A549 (cell line): ENCODE measurements at regions not wholly inside any gene's neighbourhood (a gene's known extent, or its start where the extent isn't known, plus 50 kb on each side); places are given as distances from the start of the nearest gene placed in this dataset.

ENCODE experiments used
- ATAC-seq, 2 experiments: fragments of 200-7000 bp in 1 of 2; fragments of >200 bp in 1 of 2; cut with Nextera tagmentation in 1 of 2; cut with Tn5 transposase in 1 of 2; 3 replicates each; pipeline versions ENCODE4 v1.8.0 to v1.9.1; 2018 to 2020; ENCODE audit warnings: mild to moderate bottlenecking in 1 of 2, moderate library complexity in 1 of 2
- CTCF ChIA-PET: fragments of 300-600 bp; sonication (Branson Sonifier 250); formaldehyde crosslinking; extraction: SDS; loops from one replicate; lab custom pipeline; 2021; ENCODE audit warnings: antibody characterized with exemption, inconsistent platforms; lab: Yijun Ruan, JAX
- POLR2A ChIA-PET: fragments of 350-600 bp; formaldehyde crosslinking; extraction: SDS; loops from one replicate; lab custom pipeline; 2021; ENCODE audit warnings: antibody characterized with exemption, inconsistent platforms; lab: Yijun Ruan, JAX
- DNase-seq, 2 experiments: peaks; one replicate each; pipeline versions ENCODE4 v3.0.0 to v3.0.0-alpha.2; 2011 to 2016; ENCODE audit warnings: low read depth in 1 of 2, low spot score in 1 of 2
- FAIRE-seq: peaks from 2 replicates; lab custom pipeline; 2011; peaks lifted over from hg19 to GRCh38; lab: Jason Lieb, UNC
- H3K27ac ChIP-seq, 2 experiments: fragments of >200 bp; sonication (Bioruptor Twin); formaldehyde crosslinking; 3 replicates each; pipeline ENCODE4 v1.5.1; 2016 to 2017
- H3K4me1 ChIP-seq: fragments of >200 bp; sonication (Bioruptor Twin); formaldehyde crosslinking; 3 replicates; pipeline ENCODE4 v1.6.1; 2016
- H3K4me2 ChIP-seq: fragments of >200 bp; sonication (Bioruptor Twin); formaldehyde crosslinking; 3 replicates; pipeline ENCODE4 v1.6.1; 2016
- H3K4me3 ChIP-seq: fragments of >200 bp; sonication (Bioruptor Twin); formaldehyde crosslinking; 3 replicates; pipeline ENCODE4 v1.5.1; 2016
- H3K9me3 ChIP-seq: fragments of >200 bp; sonication (Bioruptor Twin); formaldehyde crosslinking; 3 replicates; pipeline ENCODE4 v1.6.1; 2016
- BHLHE40 ChIP-seq: IDR thresholded peaks from 2 replicates; pipeline ENCODE4 v1.6.1; 2012; ENCODE audit warnings: low read depth, low read length, inconsistent platforms
- CEBPB ChIP-seq, 2 experiments: fragments of >200 bp in 1 of 2; sonication (Bioruptor Twin) in 1 of 2; formaldehyde crosslinking in 1 of 2; IDR thresholded peaks; 2 replicates each; pipeline ENCODE4 v1.6.1; 2012 to 2016
- CHD4 ChIP-seq: fragments of 200-600 bp; sonication (generic); IDR thresholded peaks from 2 replicates; pipeline ENCODE4 v1.6.1; 2016; ENCODE audit warnings: antibody characterized with exemption, mild to moderate bottlenecking, borderline replicate concordance
- CTCF ChIP-seq: fragments of >200 bp; sonication (Bioruptor Twin); formaldehyde crosslinking; IDR thresholded peaks from 3 replicates; pipeline ENCODE4 v1.5.1; 2016
- EHF ChIP-seq: fragments of 250-450 bp; sonication (Bioruptor Pico); IDR thresholded peaks from 2 replicates; pipeline ENCODE4 v1.5.0; 2020; ENCODE audit warnings: mild to moderate bottlenecking
- ELK1 ChIP-seq: fragments of 150-350 bp; IDR thresholded peaks from 2 replicates; pipeline ENCODE4 v1.6.1; 2014; ENCODE audit warnings: low read depth, mild to moderate bottlenecking, low read length
- EP300 ChIP-seq, 2 experiments: fragments of >200 bp; sonication (Bioruptor Twin); formaldehyde crosslinking; IDR thresholded peaks; 2 replicates in 1 of 2; 3 replicates in 1 of 2; pipeline ENCODE4 v1.6.1; 2016 to 2017
- FOSL2 ChIP-seq, 2 experiments: fragments of 450-650 bp in 1 of 2; fragments of >200 bp in 1 of 2; sonication (Bioruptor Twin) in 1 of 2; formaldehyde crosslinking; IDR thresholded peaks; 2 replicates each; pipeline versions ENCODE4 v1.5.0 to v1.6.1; 2016 to 2020; ENCODE audit warnings: mild to moderate bottlenecking in 1 of 2, moderate library complexity in 1 of 2
- FOXS1 ChIP-seq: fragments of 250-450 bp; sonication (Bioruptor Pico); IDR thresholded peaks from 2 replicates; pipeline ENCODE4 v1.5.0; 2020; ENCODE audit warnings: mild to moderate bottlenecking, moderate library complexity
- HDAC2 ChIP-seq: fragments of 200-600 bp; sonication (generic); IDR thresholded peaks from 2 replicates; pipeline ENCODE4 v1.6.1; 2016
- HMGXB4 ChIP-seq: fragments of 250-450 bp; sonication (Bioruptor Pico); IDR thresholded peaks from 2 replicates; pipeline ENCODE4 v1.5.0; 2021; ENCODE audit warnings: mild to moderate bottlenecking, moderate library complexity, borderline replicate concordance
- HOXA7 ChIP-seq: fragments of 250-450 bp; sonication (Bioruptor Pico); IDR thresholded peaks from 2 replicates; pipeline ENCODE4 v1.5.0; 2020; ENCODE audit warnings: mild to moderate bottlenecking, moderate library complexity
- HOXB13 ChIP-seq: fragments of 250-450 bp; sonication (Bioruptor Pico); IDR thresholded peaks from 2 replicates; pipeline ENCODE4 v1.5.0; 2020; ENCODE audit warnings: low read depth, mild to moderate bottlenecking, moderate library complexity
- HOXB5 ChIP-seq: fragments of 250-450 bp; sonication (Bioruptor Pico); IDR thresholded peaks from 2 replicates; pipeline ENCODE4 v1.5.0; 2020; ENCODE audit warnings: mild to moderate bottlenecking, moderate library complexity
- JUN ChIP-seq, 2 experiments: fragments of >200 bp; sonication (Bioruptor Twin); formaldehyde crosslinking; IDR thresholded peaks; 2 replicates in 1 of 2; 3 replicates in 1 of 2; pipeline ENCODE4 v1.6.1; 2016 to 2017
- KDM5A ChIP-seq: fragments of 200-600 bp; sonication (generic); IDR thresholded peaks from 2 replicates; pipeline ENCODE4 v1.6.1; 2016; ENCODE audit warnings: antibody characterized with exemption, mild to moderate bottlenecking
- MAFK ChIP-seq: fragments of 450-650 bp; IDR thresholded peaks from 2 replicates; pipeline ENCODE4 v1.6.1; 2014; ENCODE audit not compliant: partially characterized antibody
- MYC ChIP-seq: IDR thresholded peaks from 2 replicates; pipeline ENCODE4 v1.6.1; 2012; ENCODE audit warnings: mild to moderate bottlenecking, inconsistent platforms, low read length, improper control_type of control experiment, borderline replicate concordance
- NFE2L2 ChIP-seq: fragments of 150-350 bp; conservative IDR thresholded peaks from 2 replicates; pipeline ENCODE4 v1.6.1; 2014; ENCODE audit warnings: low read length
- NPAS2 ChIP-seq: fragments of 250-450 bp; sonication (Bioruptor Pico); IDR thresholded peaks from 2 replicates; pipeline ENCODE4 v1.8.0; 2022; ENCODE audit warnings: mild to moderate bottlenecking, moderate library complexity, borderline replicate concordance
- PHF8 ChIP-seq: fragments of 200-600 bp; sonication (generic); IDR thresholded peaks from 2 replicates; pipeline ENCODE4 v1.6.1; 2016; ENCODE audit warnings: low read depth, mild to moderate bottlenecking, antibody characterized with exemption, moderate library complexity, borderline replicate concordance
- POLR2A ChIP-seq: IDR thresholded peaks from 2 replicates; pipeline ENCODE4 v1.6.1; 2012; ENCODE audit warnings: mild to moderate bottlenecking, low read length
- POLR2AphosphoS2 ChIP-seq: conservative IDR thresholded peaks from 2 replicates; pipeline ENCODE4 v1.6.1; 2012; ENCODE audit warnings: low read length, improper control_type of control experiment, inconsistent platforms
- RFX5 ChIP-seq: fragments of 450-650 bp; IDR thresholded peaks from 2 replicates; pipeline ENCODE4 v1.7.1; 2014; ENCODE audit warnings: antibody characterized with exemption, mild to moderate bottlenecking, moderate library complexity
- TFCP2L1 ChIP-seq: fragments of 250-450 bp; sonication (Bioruptor Pico); IDR thresholded peaks from 2 replicates; pipeline ENCODE4 v1.5.0; 2021; ENCODE audit warnings: mild to moderate bottlenecking
- TP53 ChIP-seq: fragments of 250-450 bp; sonication (Bioruptor Pico); IDR thresholded peaks from 2 replicates; pipeline ENCODE4 v1.5.0; 2021; ENCODE audit warnings: mild to moderate bottlenecking, moderate library complexity
- USF2 ChIP-seq: fragments of 450-650 bp; IDR thresholded peaks from 2 replicates; pipeline ENCODE4 v1.6.1; 2014; ENCODE audit warnings: antibody characterized with exemption
- ZSCAN20 ChIP-seq: fragments of 250-450 bp; sonication (Bioruptor Pico); IDR thresholded peaks from 2 replicates; pipeline ENCODE4 v1.8.0; 2022; ENCODE audit warnings: mild to moderate bottlenecking, moderate library complexity
- WGBS: methylation state at CpG from one replicate; pipeline ENCODE4 v1.1.6; 2017; ENCODE audit errors: missing lambda C conversion rate; 5-methylcytosine and 5-hydroxymethylcytosine counted together

- ChIA-PET CTCF (no interaction called here), POLR2A (no interaction called here)
- no peak overlapping the region for H3K4me3 ChIP-seq
- H3K4me2 ChIP-seq = no peak overlapping the region
- WGBS = 72% methylated on average over 6 of the region's 6 CpGs
- H3K27ac ChIP-seq = no peak overlapping the region
- H3K9me3 ChIP-seq = no peaks in the 10 kb centered on the region
- ATAC-seq (no peak), DNase-seq (no peak), FAIRE-seq (no peak)
- TF ChIP-seq TP53 (CRISPR knock-in tag) = no peak
- TF ChIP-seq HDAC2 = no peak
- TF ChIP-seq CEBPB (IDR thresholded peaks at IDR 0.05) = no peak
- no peak for TF ChIP-seq HOXA7 (CRISPR knock-in tag)
- no peak for TF ChIP-seq ELK1
- TF ChIP-seq NFE2L2 = no peak
- no peaks in the 10 kb centered on the region for H3K4me1 ChIP-seq
Observed at GRCh38 chr15:62457100-62457499, 292.0 kb upstream of the C2CD4B start.

GRCh38 chr15:62459875-62460274 lies 294.8 kb upstream of the C2CD4B start:
- Histone ChIP-seq H3K4me3 (no peak overlapping the region), H3K27ac (no peak overlapping the region), H3K4me2 (no peak overlapping the region), H3K4me1 (no peaks in the 10 kb centered on the region), H3K9me3 (no peaks in the 10 kb centered on the region)
- CTCF ChIA-PET = interaction anchor here (0.7 kb wide), 1 partner anchor 1581 kb away, joined by 3 read pairs; no protein-coding TSS in a partner anchor
- POLR2A ChIA-PET = interaction anchor here (0.6 kb wide), 1 partner anchor 12 kb away, joined by 5 read pairs; no protein-coding TSS in a partner anchor
- TF ChIP-seq FOXS1 (CRISPR knock-in tag) = no peak
- ATAC-seq (no peak), DNase-seq (no peak), FAIRE-seq (no peak)
- 78% methylated on average over 6 of the region's 6 CpGs for WGBS

GRCh38 chr15:62462268-62462667 lies 297.2 kb upstream of the C2CD4B start:
- 45% methylated on average over 1 of the region's 1 CpG for WGBS
- ChIA-PET POLR2A (no interaction called here), CTCF (interaction anchor here (1.2 kb wide), 1 partner anchor 34 kb away, joined by 3 read pairs; no protein-coding TSS in a partner anchor)
- Histone ChIP-seq H3K4me3 (no peak overlapping the region), H3K9me3 (no peaks in the 10 kb centered on the region)
- TF ChIP-seq TFCP2L1 (CRISPR knock-in tag) = no peak
- no peak for TF ChIP-seq HOXB5 (CRISPR knock-in tag)
- TF ChIP-seq CTCF = no peak
- no peak for TF ChIP-seq MAFK
- TF ChIP-seq MYC = no peak
- TF ChIP-seq EP300 (IDR thresholded peaks at IDR 0.05) = no peak
- no peak for TF ChIP-seq BHLHE40
- TF ChIP-seq, all 56 proteins: peak for 0
- H3K4me1 ChIP-seq = no peaks in the 10 kb centered on the region
- ATAC-seq = no peak
- FAIRE-seq = no peak
- no peak for DNase-seq
- no peak overlapping the region for H3K27ac ChIP-seq
- no peak overlapping the region for H3K4me2 ChIP-seq

- DNase-seq (no peak), FAIRE-seq (no peak), ATAC-seq (no peak)
- ChIA-PET POLR2A (no interaction called here), CTCF (interaction anchor here (1.2 kb wide), 1 partner anchor 35 kb away, joined by 3 read pairs; no protein-coding TSS in a partner anchor)
- Histone ChIP-seq H3K4me1 (no peaks in the 10 kb centered on the region), H3K4me2 (no peak overlapping the region), H3K9me3 (no peaks in the 10 kb centered on the region), H3K4me3 (no peak overlapping the region), H3K27ac (no peak overlapping the region)
- 80% methylated on average over 7 of the region's 7 CpGs for WGBS
- TF ChIP-seq CEBPB (IDR thresholded peaks at IDR 0.05) (no peak), FOSL2 (IDR thresholded peaks at IDR 0.05) (no peak), FOSL2 (CRISPR knock-in tag; IDR thresholded peaks at IDR 0.05) (no peak), POLR2A (no peak), EHF (CRISPR knock-in tag) (no peak), KDM5A (no peak), HMGXB4 (CRISPR knock-in tag) (no peak), CHD4 (no peak), ZSCAN20 (CRISPR knock-in tag) (no peak), JUN (IDR thresholded peaks at IDR 0.05) (no peak), NPAS2 (CRISPR knock-in tag) (no peak), USF2 (no peak), PHF8 (no peak), HOXB13 (no peak), RFX5 (no peak), POLR2AphosphoS2 (no peak)
Observed at GRCh38 chr15:62462721-62463120, 297.6 kb upstream of the C2CD4B start.
